ENCODE measurements at regions not wholly inside any gene's neighbourhood (a gene's known extent, or its start where the extent isn't known, plus 50 kb on each side); places are given as distances from the start of the nearest gene placed in this dataset.
A peak's percentile ranks its signal among the peaks of the same experiment; 100 is the strongest.

DNA sequence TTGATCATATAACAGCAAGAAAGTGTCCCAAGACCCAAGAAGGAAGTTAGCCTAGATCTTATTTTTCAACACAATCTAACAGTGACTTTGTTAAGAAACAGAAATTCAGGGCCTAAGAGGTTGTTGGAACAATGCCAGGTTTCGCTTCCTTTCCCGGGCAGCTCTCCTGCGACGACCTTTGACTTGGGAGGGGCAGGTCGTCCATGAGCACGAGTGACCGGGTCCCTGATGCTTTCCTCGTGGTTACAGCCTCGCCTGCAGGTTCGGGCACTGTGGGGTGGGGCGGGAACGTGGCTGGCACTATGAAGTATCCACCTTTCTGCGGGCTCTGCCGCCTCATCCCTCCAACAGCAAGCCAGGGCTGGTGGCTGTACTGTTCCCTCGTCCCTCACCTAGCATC is 90.1 kb upstream of the RGMA start:
- no peaks in the 10 kb centered on the region for H3K27me3 ChIP-seq (ENCODE audit: control insufficient read depth, insufficient read depth, low read length)
- H2BK15ac ChIP-seq (ENCODE audit: low read depth, low read length) = no peak overlapping the region
- in situ Hi-C loops (cut with MboI; ENCODE audit: low sequenced_read_pairs) = no loop called here
- no peak overlapping the region for H4K5ac ChIP-seq (ENCODE audit: low read depth, low read length)
- intact Hi-C loops (cut with micrococcal nuclease) = no loop called here
- TF ChIP-seq, protein P1, sequence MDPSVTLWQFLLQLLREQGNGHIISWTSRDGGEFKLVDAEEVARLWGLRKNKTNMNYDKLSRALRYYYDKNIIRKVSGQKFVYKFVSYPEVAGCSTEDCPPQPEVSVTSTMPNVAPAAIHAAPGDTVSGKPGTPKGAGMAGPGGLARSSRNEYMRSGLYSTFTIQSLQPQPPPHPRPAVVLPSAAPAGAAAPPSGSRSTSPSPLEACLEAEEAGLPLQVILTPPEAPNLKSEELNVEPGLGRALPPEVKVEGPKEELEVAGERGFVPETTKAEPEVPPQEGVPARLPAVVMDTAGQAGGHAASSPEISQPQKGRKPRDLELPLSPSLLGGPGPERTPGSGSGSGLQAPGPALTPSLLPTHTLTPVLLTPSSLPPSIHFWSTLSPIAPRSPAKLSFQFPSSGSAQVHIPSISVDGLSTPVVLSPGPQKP (IDR thresholded peaks at IDR 0.05; ENCODE audit: borderline replicate concordance, low read depth, low read length) = no peak
- TF ChIP-seq MXI1 (IDR thresholded peaks at IDR 0.05; ENCODE audit: borderline replicate concordance, low read depth, low read length) = no peak
- TF ChIP-seq MAFK (IDR thresholded peaks at IDR 0.05; ENCODE audit: low read depth, low read length) = no peak
- no peak for TF ChIP-seq NFE2L2 (IDR thresholded peaks at IDR 0.05; ENCODE audit: low read depth, low read length)
- no peak for TF ChIP-seq RCOR1 (IDR thresholded peaks at IDR 0.05; ENCODE audit: insufficient replicate concordance, low read length)
- TF ChIP-seq, protein P2, sequence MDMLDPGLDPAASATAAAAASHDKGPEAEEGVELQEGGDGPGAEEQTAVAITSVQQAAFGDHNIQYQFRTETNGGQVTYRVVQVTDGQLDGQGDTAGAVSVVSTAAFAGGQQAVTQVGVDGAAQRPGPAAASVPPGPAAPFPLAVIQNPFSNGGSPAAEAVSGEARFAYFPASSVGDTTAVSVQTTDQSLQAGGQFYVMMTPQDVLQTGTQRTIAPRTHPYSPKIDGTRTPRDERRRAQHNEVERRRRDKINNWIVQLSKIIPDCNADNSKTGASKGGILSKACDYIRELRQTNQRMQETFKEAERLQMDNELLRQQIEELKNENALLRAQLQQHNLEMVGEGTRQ (IDR thresholded peaks at IDR 0.05; ENCODE audit: low read depth, low read length) = no peak
- BruUV-seq (replicated peaks) = no TSS peak
- H3K79me1 ChIP-seq (ENCODE audit: low read depth in 1 of 2, low read length in 2 of 2) = no peaks in the 10 kb centered on the region
- H3K4me1 ChIP-seq (ENCODE audit: control insufficient read depth, insufficient read depth, low read length) = no peaks in the 10 kb centered on the region
- CTCF ChIA-PET = interaction anchor here (0.6 kb wide), 1 partner anchor 21 kb away, joined by 8 read pairs; no protein-coding TSS in a partner anchor
- no peak overlapping the region for H2BK120ac ChIP-seq (ENCODE audit: low read depth, low read length)
- H3K4me2 ChIP-seq (ENCODE audit: low read depth, low read length) = no peak overlapping the region
- ATAC-seq (ENCODE audit: low read depth) (no peak), DNase-seq (no peak)
- H3K14ac ChIP-seq (replicated peaks; ENCODE audit: low read depth, low read length) = no peak overlapping the region
- dilution Hi-C loops (cut with HindIII; ENCODE audit: low sequenced_read_pairs, unreplicated experiment) = no loop called here
- peak overlapping the region; percentile 26 for H2AFZ ChIP-seq (replicated peaks; ENCODE audit: low read length, poor library complexity)
- no peaks in the 10 kb centered on the region for H3K9me1 ChIP-seq (ENCODE audit: insufficient read depth, low read length)
- H3K23ac ChIP-seq (ENCODE audit: low read depth, low read length) = no peak overlapping the region
- no peak overlapping the region for H2BK20ac ChIP-seq (ENCODE audit: low read depth, low read length)
- H3K27ac ChIP-seq (ENCODE audit: insufficient read depth, low read length) = no peak overlapping the region
- no peaks in the 10 kb centered on the region for H4K20me1 ChIP-seq (ENCODE audit: insufficient read depth, low read length)
- H3K4ac ChIP-seq (ENCODE audit: low read depth, low read length) = no peak overlapping the region
- H2AK9ac ChIP-seq (replicated peaks; ENCODE audit: low read depth, low read length, poor library complexity) = no peak overlapping the region
- no peak overlapping the region for H2AK5ac ChIP-seq (ENCODE audit: low read depth, low read length)
- no peak overlapping the region for H4K8ac ChIP-seq (ENCODE audit: low read depth in 2 of 2, low read length in 2 of 2)
- POLR2A ChIA-PET (ENCODE audit: unreplicated experiment) = no interaction called here
- no peak overlapping the region for H3K9ac ChIP-seq (ENCODE audit: low read depth, low read length)
- H3K36me3 ChIP-seq (ENCODE audit: control insufficient read depth, insufficient read depth, low read length) = no peaks in the 10 kb centered on the region
- no CpG with 5 or more reads among the region's 15 CpGs for WGBS, 2 experiments (ENCODE audit: extremely low coverage in 2 of 2, insufficient read length in 1 of 2)
- peaks cover 41% of the 10 kb centered on the region for H3K9me3 ChIP-seq (ENCODE audit: control insufficient read depth, insufficient read depth, low read length)
- no peak overlapping the region for H4K91ac ChIP-seq (ENCODE audit: insufficient read depth, low read depth, low read length)
- no peak overlapping the region for H3K56ac ChIP-seq (ENCODE audit: extremely low read depth, insufficient read depth, low read length)
- no peak overlapping the region for H3K4me3 ChIP-seq (ENCODE audit: insufficient read depth, low read depth, low read length)
- no peak overlapping the region for H2BK5ac ChIP-seq (ENCODE audit: low read depth, low read length, poor library complexity, severe bottlenecking)
- no peak overlapping the region for H3K18ac ChIP-seq (ENCODE audit: low read depth, low read length)
